Embryonic facial prominence (tissue), 1 donor: ENCODE measurements at regions not wholly inside any gene's neighbourhood (a gene's known extent, or its start where the extent isn't known, plus 50 kb on each side); places are given as distances from the start of the nearest gene placed in this dataset.
"Not testable (repeated sequence)": the region's sequence is repeated elsewhere in the genome, so short reads cannot be mapped to it uniquely, and the experiment has no call there.

Experiments used
- DNase-seq: peaks from one replicate; pipeline ENCODE4 v3.0.0-alpha.2; 2016; ENCODE audit errors: extremely low spot score

DNA sequence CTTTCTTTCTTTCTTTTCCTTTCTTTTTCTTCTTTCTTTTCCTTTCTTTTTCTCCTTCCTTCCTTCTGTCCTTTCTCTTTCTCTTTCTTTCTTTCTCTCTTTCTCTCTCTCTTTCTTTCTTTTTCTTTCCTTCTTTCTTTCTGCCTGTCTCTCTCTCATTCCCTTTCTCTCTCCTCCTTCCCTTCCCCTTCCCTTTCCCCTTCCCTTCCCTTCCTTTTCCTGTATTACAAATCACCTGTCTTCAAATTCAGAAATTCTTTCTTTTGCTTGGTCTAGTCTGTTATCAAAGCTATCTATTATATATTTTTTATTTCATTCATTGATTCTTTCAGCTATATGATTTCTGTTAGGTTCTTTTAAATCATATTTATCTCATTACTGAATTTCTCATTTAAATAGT is 315.2 kb upstream of the NOX3 start:
- DNase-seq, result no peak

DNA sequence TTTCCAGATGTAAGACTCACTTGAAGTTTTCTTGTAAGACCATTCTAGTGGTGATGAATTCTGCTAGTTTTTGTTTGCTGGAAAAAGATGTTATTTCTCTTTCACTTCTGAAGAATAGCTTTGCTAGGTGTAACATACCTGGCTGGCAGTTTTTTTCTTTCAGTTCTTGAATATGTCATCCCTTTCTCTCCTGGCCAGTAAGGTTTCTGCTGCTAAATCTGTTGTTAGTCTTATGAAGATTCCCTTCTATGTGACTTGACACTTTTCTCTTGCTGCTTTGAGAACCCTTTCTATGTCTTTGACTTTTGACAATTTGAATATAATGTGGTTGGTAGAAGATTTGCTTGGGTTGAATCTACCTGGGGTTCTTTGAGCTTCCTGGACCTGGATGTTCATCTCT is 314.7 kb upstream of the NOX3 start:
- no peak for DNase-seq

DNA sequence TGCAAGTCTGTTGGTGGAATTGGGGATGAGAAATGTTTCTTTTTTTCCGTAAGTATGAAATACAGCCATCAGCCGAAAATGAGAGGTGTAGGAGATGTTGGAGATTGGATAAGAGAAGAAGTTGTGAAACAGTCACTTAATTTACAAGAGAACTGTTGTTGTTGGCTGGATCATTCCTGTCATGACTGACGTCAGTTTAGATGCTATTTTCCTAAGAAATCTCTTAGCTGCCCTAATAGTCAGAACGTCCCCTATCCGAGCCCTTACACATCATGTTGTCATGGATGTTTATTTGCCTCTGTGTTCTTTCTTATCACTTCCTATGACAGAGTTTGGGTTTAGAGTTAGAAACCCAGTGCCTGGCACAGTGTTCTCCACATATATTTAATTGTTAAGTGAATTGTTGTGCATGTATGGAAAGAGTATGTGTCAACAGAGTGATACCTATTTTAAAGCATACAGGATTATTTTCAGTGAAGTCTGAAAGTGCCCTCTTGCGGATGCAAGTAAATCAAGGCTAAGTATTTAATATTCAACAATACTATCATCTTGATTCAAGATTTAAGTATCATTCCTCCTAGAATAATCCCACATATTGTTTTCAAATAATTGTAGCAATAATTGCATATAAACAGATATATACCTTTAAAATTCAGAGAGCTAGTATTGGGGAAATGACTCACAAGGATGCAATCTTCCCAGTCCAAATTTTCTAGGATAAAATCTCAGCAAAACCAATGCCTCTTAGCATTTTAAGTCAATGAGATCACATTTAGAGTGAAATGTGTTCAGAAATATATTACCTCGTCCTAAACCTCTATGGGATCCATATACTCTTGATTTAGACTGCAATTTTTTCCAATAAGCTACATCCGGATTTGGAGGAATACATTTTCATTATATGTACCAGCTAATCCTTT is 309.9 kb upstream of the NOX3 start:
- no peak for DNase-seq

DNA sequence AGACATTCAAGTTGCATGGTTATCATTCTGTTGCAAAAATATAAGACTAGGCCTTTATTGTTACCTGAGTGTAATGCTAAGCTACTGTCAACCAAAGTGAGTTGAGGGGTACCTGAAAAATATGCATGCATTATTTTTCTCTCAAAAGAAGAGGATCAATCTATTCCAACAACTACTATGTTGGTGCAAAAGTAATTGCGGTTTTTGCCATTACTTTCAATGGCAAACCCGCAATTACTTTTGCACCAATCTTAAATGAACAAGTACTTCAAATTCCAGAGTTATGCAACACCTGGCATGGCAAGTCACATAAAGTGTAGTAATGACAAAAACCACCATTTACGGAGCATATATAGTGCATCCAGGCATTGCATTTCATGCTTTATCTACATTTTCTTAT is 307.0 kb upstream of the NOX3 start:
- no peak for DNase-seq

DNA sequence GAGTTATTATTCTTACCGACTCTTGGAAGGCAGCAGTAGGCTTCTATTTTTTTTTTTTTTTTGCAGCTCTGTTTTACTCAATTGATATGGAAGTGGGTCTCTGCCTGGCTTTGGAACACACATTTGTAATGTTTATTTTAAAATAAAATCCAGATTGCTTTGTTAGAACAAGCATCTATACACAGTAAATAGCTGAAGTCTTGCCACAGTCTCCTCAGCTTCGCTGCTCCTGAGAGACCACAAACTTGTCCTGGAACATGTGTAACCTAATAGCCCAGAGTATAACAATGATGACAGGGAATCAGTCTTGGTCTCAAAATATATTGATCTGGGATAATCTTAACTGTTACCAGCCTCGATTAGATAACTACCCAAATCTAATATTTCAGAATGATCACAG is 299.8 kb upstream of the NOX3 start:
- no peak for DNase-seq

DNA sequence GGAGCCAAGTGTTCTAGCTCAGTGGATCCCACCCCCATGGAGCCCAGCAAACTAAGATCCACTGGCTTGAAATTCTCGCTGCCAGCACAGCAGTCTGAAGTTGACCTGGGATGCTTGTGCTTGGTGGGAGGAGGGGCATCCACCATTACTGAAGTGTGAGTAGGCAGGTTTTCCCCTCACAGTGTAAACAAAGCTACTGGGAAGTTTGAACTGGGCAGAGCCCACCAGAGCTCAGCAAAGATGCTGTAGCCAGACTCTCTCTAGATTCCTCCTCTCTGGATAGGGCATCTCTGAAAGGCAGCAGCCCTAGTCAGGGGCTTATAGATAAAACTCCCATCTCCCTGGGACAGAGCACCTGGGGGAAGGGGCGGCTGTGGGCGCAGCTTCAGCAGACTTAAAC is 293.1 kb upstream of the NOX3 start:
- not testable (repeated sequence) for DNase-seq

DNA sequence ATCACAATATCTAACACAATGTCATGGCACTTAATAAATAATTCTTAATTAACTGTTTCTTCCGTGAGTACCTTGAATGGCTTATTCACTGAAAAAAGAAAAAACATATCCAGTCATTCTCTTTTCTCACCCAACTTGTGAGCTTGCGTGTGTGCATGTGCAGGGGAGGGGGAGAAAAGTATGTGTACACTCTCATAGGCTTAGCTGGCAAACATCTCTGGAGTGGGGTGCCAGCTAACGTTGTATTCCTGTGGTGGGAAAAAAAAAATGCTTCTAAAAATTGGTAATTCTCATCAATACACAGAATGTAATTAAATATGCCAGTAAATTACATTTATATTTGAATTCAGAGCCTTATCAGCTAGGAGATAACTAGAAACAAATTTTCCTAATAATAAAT is 291.9 kb upstream of the NOX3 start:
- no peak for DNase-seq

DNA sequence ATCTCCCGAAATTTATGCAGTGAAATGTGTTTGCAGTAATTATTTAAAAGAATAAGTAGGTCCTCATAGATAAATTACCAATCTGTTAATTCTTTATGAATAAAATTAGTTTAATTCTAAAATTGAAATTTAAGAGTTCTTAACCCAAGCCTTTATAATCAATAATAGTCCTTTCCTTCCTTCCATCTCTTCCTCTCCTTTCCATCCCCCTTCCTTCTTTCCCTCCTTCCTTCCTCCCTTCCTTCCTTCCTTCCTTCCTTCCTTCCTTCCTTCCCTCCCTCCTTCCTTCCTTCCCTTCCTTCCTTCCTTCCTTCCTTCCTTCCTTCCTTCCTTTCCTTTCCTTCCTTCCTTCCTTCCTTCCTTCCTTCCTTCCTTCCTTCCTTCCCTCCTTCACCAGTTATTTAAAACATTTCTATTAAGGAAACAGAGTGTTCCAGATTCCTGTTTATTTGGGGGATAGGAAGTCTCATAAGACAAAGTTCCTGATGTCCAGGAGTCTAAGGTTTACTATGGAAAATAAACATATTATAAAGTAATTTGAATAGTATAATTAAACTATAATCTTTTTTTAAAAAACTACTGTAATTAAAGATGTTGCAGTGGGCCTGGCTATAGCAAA is 285.3 kb upstream of the NOX3 start:
- DNase-seq, result no peak

DNA sequence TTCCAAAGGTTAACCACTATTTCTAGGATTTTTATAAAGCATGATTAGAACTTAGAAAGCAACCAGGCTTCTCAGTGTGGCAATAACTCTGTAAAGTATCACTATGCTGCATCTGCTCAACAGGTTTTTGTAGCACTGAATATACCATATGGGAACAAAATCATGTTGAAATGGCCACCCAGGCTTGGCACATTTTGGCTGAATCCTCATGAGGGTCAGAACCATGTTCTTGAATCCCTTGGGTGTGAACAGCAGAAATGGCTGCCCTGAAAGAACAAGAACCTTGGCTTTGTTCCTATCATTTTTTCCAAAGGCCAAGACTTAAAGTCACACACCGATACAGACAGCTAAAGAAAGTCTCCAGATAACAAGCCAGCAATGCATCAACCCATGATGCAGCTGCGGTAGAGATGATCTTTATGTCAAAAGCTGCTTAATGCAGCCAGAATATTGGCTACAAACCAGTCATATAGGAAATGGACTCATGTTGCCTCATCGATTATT is 283.0 kb upstream of the NOX3 start:
- DNase-seq, result no peak

DNA sequence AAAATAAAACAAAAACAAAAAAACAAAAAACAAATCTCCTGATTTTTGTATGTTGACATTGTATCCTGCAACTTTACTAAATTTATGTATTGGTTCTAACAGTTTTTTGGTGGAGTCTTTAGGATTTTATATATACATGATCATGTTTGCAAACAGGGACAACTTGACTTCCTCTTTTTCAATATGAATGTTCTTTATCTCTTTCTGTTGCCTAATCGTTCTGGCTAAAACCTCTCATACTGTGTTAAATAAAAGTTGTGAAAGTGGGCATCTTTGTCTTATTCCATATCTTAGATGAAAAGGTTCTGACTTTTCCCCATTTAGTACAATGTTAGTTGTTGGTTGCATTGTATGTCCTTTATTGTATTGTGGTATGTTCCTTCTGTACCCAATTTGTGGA is 261.7 kb upstream of the NOX3 start:
- DNase-seq, result no peak

DNA sequence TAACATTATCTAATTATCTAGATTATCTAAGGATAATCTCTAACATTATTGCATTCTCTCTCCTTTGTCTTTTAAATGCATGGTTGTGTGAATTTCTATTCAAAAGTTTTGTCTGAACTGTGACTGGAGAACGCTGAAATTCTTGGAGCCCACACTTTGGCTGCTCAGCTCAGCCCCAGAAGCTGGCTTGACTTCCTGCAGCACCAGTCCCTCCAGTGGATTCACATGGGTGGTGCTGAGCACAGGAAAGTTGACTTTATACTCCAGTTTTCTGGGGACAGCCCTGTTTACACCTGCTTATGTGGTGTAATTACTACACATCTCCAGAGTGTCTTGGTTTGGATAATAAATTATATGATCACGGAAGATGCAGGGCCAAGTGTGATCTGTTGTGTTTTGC is 255.1 kb upstream of the NOX3 start:
- DNase-seq, result no peak

DNA sequence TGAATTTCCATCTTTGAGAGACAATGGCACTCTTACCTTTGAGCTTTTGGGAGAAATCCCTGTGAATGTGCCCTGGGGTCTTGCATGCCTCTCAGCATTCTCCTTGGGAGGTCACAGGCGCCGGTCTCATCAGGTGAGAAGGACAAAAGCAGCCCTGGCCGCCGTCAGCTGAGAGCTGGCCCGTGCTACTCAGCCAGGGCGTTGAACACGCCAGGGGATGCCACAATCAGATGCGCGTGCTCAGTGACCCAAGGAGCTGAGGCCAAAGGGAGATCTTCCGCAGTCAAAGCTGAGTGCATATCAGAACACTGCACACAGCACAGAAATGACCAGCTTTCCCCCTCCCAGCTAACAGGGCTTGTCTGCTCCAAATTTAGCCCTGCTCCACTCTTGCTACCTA is 253.6 kb upstream of the NOX3 start:
- DNase-seq, result no peak

DNA sequence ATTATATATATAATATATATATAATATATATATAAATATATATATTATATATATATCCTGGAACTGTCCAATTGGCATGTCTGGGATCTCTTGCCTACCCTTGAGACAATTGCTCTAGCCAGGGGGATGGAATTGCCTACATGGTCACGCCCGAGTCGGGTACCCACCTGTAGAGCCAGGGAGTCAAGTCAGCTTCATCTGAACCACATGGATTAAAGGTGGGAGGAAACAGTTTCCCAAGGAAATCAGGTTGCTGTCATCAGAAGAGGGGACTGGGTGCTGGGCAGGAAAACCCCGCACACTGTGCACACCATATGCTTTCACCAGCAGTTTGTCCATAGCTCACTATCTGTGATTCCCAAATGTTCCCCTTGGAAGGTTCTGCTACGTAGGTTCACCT is 252.5 kb upstream of the NOX3 start:
- DNase-seq, result no peak

DNA sequence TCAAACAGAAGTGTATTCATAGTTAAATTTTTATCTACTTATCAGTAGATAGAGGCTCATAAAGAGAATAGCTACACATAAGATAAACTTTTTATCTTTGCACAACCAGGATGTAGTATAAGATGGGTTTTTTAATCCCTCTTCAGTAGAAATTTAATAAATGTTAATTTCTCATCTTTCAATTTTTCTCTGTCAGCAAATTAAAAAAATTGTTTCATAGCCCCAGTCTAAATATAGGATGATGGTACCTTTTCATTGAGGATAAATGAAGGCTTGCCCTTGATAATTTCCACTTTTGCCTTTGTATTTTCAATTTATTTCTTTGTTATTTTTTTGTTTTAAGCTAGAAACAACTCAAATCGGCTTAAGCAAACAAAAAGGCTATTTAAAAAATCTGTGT is 251.2 kb upstream of the NOX3 start:
- DNase-seq, result no peak

DNA sequence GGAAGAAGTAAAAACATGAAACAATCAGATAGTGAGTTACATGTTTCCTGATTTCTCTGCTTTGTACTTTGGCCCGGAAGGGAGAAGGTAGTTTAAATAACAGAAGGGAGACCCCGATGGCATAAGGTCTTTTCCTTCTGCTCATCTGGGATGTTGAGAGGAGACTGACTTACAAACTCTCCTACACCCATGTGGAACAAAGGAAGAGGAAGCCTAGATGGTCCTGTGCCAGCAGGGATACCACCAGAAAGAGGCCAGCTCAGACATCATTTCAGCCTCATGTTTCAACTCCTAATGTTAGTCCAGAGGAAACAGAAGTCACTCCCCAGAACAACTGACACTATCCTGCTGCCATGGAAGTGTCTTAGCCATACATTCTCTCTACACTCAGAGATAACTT is 250.7 kb upstream of the NOX3 start:
- no peak for DNase-seq

DNA sequence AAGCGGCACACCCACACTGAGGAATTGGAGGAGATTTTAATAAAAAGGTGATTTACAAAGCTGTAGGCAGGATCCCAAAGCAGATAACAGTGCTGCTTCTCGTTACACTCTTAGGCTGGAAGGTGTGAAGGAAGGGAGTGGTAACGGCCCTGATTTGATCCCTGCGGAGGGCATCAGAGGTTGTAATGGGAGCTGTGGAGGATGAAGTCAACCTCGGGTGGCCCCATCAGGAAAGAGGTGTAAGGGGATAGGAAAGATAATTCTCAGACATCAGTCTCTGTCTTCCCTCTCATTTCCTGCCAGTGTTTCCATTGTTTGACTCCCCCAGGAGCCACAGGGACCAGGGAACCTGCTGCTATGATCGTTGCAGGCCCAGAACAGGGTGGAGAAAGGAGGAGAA is 245.7 kb upstream of the NOX3 start:
- DNase-seq, result no peak

DNA sequence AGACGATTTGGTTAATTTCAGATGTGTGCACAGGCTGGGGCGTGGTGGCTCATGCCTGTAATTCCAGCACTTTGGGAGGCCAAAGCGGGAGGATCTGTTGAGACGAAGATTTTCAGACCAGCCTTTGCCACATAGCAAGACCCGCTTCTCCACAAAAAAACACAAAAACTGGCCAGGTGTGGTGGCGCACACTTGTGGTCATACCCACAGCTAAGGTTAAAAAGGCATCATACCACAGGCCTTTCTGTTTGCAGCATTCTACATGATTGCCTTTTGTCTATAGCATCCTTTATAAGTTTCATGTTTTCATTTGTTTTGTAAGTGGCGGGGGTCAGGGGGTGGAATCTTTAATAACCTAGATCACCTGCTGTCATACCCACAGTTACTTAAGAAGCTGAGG is 239.9 kb upstream of the NOX3 start:
- no peak for DNase-seq

DNA sequence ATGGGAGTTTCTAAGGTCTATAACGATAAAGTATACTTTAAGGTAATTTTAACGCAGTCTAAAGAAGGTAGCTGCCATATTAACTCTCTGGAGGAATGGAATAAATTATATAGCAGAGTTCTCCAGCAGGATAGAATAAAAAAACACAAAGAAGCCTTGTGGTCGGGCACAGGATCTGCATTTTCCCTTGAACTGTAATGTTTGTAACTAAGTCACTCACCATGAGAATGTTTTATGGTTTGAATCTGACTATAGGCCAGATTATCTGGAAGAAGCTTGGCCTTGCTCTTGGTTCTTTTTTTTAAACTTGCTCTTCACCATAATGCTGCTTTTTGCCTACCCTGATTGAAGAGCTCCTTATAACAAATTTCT is 238.8 kb upstream of the NOX3 start:
- no peak for DNase-seq

DNA sequence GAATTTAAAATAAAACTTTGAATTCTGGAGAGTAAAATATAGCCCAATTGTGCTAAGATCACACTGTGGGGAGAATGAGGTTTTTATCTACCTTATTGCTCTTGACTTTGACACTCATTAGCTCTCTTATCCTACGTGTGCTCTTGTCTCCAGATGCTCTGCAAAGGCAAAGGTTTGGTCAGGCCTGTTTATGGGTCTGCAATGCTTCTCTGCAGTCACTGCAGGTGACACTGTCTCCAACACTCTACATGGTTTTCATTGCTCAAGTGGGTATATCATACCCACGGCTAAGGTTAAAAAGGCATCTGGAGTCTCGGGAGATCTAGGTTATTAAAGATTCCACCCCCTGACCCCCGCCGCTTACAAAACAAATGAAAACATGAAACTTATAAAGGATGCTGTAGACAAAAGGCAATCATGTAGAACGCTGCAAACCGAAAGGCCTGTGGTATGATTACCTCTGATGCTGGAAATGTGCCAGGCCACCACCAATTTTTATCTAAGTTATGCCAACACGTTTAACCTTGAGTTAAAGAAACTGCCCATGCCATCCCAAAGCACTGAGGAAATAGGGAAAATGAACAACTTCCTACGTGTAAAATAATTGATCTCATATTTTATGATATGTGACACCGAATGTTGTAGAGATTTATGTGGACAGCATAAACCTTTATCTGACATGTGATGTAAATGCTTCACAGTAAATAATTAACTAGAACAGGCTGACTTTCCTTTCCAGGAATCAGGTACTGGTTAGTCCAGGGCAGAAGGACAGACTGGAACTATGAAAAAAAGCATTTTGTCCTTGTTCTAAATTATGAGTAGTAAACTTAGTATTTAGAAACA is 238.2 kb upstream of the NOX3 start:
- DNase-seq, result no peak

DNA sequence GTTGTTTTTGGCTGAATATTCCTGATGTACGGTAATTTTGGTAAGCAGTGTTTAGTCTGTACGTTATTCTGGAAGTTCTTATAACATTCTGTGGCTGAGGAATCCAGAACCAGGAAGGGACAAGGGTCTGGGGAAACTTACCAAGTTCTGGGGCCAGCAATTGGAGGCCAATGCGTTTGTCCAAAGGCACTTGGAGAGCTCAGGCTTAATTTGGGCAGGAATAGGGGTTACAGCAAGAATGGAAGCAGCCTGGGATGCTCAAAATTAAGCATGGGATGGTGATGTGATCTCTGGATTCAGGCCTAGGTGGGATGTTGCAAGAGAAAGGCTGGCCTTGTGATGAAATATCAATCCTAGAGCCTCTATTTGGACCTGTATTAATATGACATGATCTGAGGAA is 235.2 kb upstream of the NOX3 start:
- DNase-seq, result no peak

DNA sequence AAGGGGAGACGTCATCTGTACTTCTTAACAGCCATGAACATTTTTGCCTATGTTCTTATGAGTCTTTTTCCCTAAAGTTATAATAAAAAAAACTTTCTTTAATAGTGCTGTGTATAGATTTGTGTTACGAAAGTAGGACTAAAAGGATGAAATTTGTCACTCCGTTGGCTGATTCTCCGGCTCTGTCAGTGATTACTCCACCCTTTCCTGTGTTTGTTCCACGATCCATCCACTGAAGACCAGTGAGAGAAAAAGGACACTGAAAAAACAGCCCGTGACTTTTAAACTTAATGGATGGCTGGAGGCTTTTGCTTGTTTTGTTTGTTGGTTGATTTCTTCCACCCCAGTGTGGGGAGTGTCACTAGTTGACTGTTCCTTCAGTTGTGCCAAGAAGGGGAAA is 232.0 kb upstream of the NOX3 start:
- DNase-seq, result no peak

DNA sequence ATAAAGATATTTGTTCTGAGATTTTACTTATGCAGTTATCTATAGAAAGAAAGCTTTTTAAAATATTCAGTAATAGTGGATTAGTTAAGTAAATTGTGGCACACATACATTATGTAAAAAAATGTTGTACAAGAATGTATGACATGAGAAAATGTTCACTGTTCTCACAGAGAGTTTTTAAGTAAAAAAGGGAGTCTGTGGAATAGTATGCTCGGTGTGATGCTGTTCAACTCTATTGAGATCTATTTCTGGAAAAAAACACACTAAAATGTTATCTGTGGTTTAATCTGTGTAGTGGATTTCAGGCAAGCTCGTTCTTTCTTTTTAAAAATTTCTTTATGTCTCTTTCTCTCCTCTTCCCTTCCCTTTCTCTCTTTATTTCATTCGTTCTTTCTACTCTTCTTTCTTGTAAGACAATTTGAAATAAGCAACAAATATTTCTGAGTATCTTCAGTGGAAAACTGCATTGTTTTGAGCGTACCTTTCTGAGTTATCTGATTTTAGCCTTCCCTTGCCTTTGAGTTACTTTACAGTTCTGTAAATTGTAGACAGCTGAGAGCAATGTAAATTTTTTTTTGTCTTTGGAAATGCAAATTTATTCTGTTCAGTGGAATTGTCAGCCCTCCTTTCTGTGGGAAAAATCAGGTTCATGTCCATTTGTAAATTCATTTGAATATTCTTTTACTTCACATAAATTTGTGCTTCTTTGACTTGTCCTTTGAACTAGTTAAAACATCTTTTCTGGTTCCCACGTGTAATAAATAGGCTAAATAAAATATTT is 229.0 kb upstream of the NOX3 start:
- no peak for DNase-seq
